Ascending aorta (tissue), 2 donors: ENCODE measurements at regions not wholly inside any gene's neighbourhood (a gene's known extent, or its start where the extent isn't known, plus 50 kb on each side); places are given as distances from the start of the nearest gene placed in this dataset.

Experiments used
- DNase-seq, 2 donors: peaks; one replicate each; pipeline ENCODE4 v3.0.0-alpha.2; 2019; ENCODE audit warnings: low spot score in 2 of 2
- H3K27ac ChIP-seq, 2 donors: fragments of 200-600 bp; sonication (generic); one replicate each; pipeline ENCODE4 v1.5.1; 2016 to 2017; ENCODE audit warnings: mild to moderate bottlenecking in 1 of 2
- H3K27me3 ChIP-seq: fragments of 200-600 bp; sonication (generic); one replicate; pipeline ENCODE4 v1.5.1; 2017
- H3K36me3 ChIP-seq, 2 donors: fragments of 200-600 bp; sonication (generic); one replicate each; pipeline ENCODE4 v1.5.1; 2016
- H3K4me1 ChIP-seq, 2 donors: fragments of 200-600 bp; sonication (generic); one replicate each; pipeline ENCODE4 v1.5.1; 2016 to 2017; ENCODE audit warnings: mild to moderate bottlenecking in 1 of 2
- H3K4me3 ChIP-seq, 2 donors: fragments of 200-600 bp; sonication (generic); one replicate each; pipeline ENCODE4 v1.5.1; 2016 to 2017; ENCODE audit warnings: mild to moderate bottlenecking in 1 of 2
- H3K9me3 ChIP-seq, 2 donors: fragments of 200-600 bp; sonication (generic); one replicate each; pipeline ENCODE4 v1.5.1; 2016
- intact Hi-C: fragments of 100-400 bp; cut with DNase I; formaldehyde crosslinking; loops from one replicate; pipeline ENCODE4 v1.15.1; 2023
- TF ChIP-seq, protein P1 (sequence below), 3 experiments: fragments of 200-600 bp in 2 of 3; fragments of 450-650 bp in 1 of 3; sonication (generic) in 2 of 3; IDR thresholded peaks; one replicate each; pipeline ENCODE4 v1.5.1; 2016 to 2019; ENCODE audit warnings: antibody characterized with exemption in 3 of 3, mild to moderate bottlenecking in 1 of 3, moderate library complexity in 1 of 3

- intact Hi-C loops, result no loop called here
Observed at GRCh38 chr6:43871933-43872332, 101.9 kb downstream of the VEGFA start.

DNA sequence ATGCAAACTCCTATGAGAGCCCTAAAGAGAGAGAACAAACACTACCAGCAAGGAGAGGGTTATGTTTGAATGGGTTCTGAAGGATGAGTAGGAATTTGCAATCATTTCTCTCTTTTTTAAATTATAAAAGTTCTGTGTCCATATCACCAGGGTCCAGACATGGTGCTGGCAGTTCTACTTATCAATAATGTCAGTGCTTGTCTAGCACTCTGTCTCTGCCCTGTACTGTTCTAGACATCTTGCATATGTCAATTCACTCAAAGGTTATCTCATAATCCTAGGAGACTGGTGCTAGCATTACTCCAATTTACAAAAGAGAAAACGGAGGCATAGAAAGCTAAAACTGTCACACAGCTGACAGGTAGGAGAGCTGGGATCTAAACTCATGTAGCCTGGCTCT lies 101.3 kb downstream of the VEGFA start:
- Histone ChIP-seq H3K4me3 (no peak overlapping the region), H3K27me3 (no peaks in the 10 kb centered on the region), H3K9me3 (no peaks in the 10 kb centered on the region), H3K36me3 (no peaks in the 10 kb centered on the region), H3K27ac (no peak overlapping the region), H3K4me1 (no peaks in the 10 kb centered on the region)
- no peak for DNase-seq
- TF ChIP-seq, protein P1, sequence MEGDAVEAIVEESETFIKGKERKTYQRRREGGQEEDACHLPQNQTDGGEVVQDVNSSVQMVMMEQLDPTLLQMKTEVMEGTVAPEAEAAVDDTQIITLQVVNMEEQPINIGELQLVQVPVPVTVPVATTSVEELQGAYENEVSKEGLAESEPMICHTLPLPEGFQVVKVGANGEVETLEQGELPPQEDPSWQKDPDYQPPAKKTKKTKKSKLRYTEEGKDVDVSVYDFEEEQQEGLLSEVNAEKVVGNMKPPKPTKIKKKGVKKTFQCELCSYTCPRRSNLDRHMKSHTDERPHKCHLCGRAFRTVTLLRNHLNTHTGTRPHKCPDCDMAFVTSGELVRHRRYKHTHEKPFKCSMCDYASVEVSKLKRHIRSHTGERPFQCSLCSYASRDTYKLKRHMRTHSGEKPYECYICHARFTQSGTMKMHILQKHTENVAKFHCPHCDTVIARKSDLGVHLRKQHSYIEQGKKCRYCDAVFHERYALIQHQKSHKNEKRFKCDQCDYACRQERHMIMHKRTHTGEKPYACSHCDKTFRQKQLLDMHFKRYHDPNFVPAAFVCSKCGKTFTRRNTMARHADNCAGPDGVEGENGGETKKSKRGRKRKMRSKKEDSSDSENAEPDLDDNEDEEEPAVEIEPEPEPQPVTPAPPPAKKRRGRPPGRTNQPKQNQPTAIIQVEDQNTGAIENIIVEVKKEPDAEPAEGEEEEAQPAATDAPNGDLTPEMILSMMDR (IDR thresholded peaks at IDR 0.05), result no peak
- intact Hi-C loops, result no loop called here

More at GRCh38 chr6:43871933-43872332, 101.9 kb downstream of the VEGFA start:
- Histone ChIP-seq H3K4me1 (no peaks in the 10 kb centered on the region), H3K4me3 (no peak overlapping the region), H3K36me3 (no peaks in the 10 kb centered on the region), H3K9me3 (no peaks in the 10 kb centered on the region), H3K27me3 (no peaks in the 10 kb centered on the region), H3K27ac (no peak overlapping the region)
- TF ChIP-seq, protein P1 (IDR thresholded peaks at IDR 0.05), result no peak
- no peak for DNase-seq

DNA sequence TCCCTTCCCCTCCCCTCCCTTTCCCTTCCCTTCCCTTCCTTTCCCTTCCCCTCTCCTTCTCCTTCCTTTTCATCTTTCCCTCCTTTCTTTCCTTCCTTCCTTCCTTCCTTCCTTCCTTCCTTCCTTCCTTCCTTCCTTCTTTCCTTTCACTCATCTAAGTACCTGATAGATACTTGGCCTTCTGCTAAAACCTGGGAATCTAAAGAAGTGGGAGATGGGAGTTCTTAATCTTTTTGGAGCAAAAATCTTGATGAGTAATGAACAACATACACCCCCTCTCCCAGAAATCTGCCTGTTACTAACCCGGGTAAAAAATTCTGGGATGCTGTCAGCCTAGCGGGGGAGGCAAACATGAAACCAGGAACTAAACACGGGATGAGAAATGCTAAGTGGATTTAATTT lies 100.7 kb downstream of the VEGFA start:
- H3K9me3 ChIP-seq, result no peaks in the 10 kb centered on the region
- TF ChIP-seq, protein P1 (IDR thresholded peaks at IDR 0.05), result no peak
- DNase-seq, result no peak
- intact Hi-C loops, result no loop called here
- no peak overlapping the region for H3K4me3 ChIP-seq
- H3K27ac ChIP-seq, result no peak overlapping the region
- H3K4me1 ChIP-seq, result no peaks in the 10 kb centered on the region
- no peaks in the 10 kb centered on the region for H3K36me3 ChIP-seq
- no peaks in the 10 kb centered on the region for H3K27me3 ChIP-seq

GRCh38 chr6:43869792-43870659 lies 100.0 kb downstream of the VEGFA start:
- Histone ChIP-seq H3K27me3 (no peaks in the 10 kb centered on the region), H3K4me3 (no peak overlapping the region), H3K27ac (no peak overlapping the region), H3K4me1 (no peaks in the 10 kb centered on the region), H3K36me3 (no peaks in the 10 kb centered on the region), H3K9me3 (no peaks in the 10 kb centered on the region)
- DNase-seq, result no peak
- TF ChIP-seq, protein P1 (IDR thresholded peaks at IDR 0.05), result no peak
- intact Hi-C loops, result no loop called here

DNA sequence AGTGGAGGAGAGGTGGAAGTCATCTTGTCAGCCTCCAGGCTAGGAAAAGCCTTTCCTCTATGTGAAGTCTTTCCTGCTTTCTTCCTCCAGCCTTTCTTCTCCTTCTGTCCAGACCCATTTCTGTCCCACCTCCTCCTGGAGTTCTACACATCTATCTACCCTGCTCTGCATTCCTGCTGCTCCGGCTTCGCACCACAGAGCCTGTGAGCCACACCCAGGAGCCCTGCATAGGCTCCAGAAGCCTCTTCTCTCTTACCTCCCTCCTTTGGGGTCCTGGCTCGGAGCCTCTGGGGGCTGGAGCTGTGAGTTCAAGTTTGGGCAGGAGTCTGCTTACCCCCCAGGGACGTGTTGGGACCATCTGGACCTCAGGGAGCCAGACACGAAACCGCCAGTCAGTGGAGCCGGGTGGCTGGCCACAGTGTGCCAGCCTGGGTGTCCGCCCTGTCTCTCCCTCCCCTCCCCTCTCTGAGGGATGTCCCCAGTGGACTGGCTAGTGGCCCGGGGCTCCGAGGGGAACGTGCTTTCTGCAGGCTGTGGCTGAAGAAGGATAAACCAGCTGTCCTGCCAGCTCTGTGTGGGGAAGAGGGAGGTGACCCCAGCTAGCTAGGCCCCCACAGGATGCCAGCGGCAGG lies 99.2 kb downstream of the VEGFA start:
- Histone ChIP-seq H3K27ac (no peak overlapping the region), H3K9me3 (no peaks in the 10 kb centered on the region), H3K27me3 (no peaks in the 10 kb centered on the region), H3K4me3 (no peak overlapping the region), H3K4me1 (no peaks in the 10 kb centered on the region), H3K36me3 (no peaks in the 10 kb centered on the region)
- TF ChIP-seq, protein P1 (IDR thresholded peaks at IDR 0.05), result no peak
- intact Hi-C loops, result no loop called here
- DNase-seq, result no peak
